ENCODE measurements at regions not wholly inside any gene's neighbourhood (a gene's known extent, or its start where the extent isn't known, plus 50 kb on each side); places are given as distances from the start of the nearest gene placed in this dataset.

GRCh38 chr3:24886501-24886900 lies 391.9 kb upstream of the THRB start:
- no peak for TF ChIP-seq CTCF (IDR thresholded peaks at IDR 0.05)
- TF ChIP-seq POLR2A (IDR thresholded peaks at IDR 0.05) = no peak

All from testis (tissue), 2 donors.